Endodermal cell (in vitro differentiated cells): ENCODE measurements at regions not wholly inside any gene's neighbourhood (a gene's known extent, or its start where the extent isn't known, plus 50 kb on each side); places are given as distances from the start of the nearest gene placed in this dataset.

Experiments used
- DNase-seq: peaks from one replicate; pipeline ENCODE4 v3.0.0-alpha.2; 2017
- H3K27ac ChIP-seq: 2 replicates; pipeline ENCODE4 v1.5.1; 2013; ENCODE audit warnings: mild to moderate bottlenecking, low read depth, low read length, moderate library complexity
- H3K27me3 ChIP-seq: 2 replicates; pipeline ENCODE4 v1.6.1; 2013; ENCODE audit warnings: mild to moderate bottlenecking, low read length, moderate library complexity; ENCODE audit not compliant: insufficient read depth, control insufficient read depth, poor library complexity, severe bottlenecking
- H3K36me3 ChIP-seq: 2 replicates; pipeline ENCODE4 v1.7.0; 2013; ENCODE audit warnings: mild to moderate bottlenecking, low read length, moderate library complexity; ENCODE audit not compliant: control insufficient read depth, insufficient read depth
- H3K4me1 ChIP-seq: one replicate; pipeline ENCODE4 v1.7.0; 2013; ENCODE audit warnings: low read length; ENCODE audit not compliant: control insufficient read depth, insufficient read depth
- H3K4me3 ChIP-seq: 2 replicates; pipeline ENCODE4 v1.5.1; 2013; ENCODE audit warnings: mild to moderate bottlenecking, low read length, moderate library complexity
- H3K9ac ChIP-seq: 2 replicates; pipeline ENCODE4 v1.6.1; 2013; ENCODE audit warnings: mild to moderate bottlenecking, low read length, moderate library complexity; ENCODE audit not compliant: poor library complexity, severe bottlenecking; ENCODE audit errors: extremely low read depth
- H3K9me3 ChIP-seq: 2 replicates; pipeline ENCODE4 v1.6.1; 2013; ENCODE audit warnings: mild to moderate bottlenecking, low read length, moderate library complexity; ENCODE audit not compliant: control insufficient read depth
- H3K27ac Mint-ChIP-seq: 2 replicates; pipeline ENCODE4 v1.8.0; 2020; ENCODE audit warnings: mixed read lengths
- H3K27me3 Mint-ChIP-seq: 2 replicates; pipeline ENCODE4 v1.8.0; 2021; ENCODE audit warnings: mild to moderate bottlenecking, mixed read lengths; ENCODE audit not compliant: insufficient read depth
- H3K36me3 Mint-ChIP-seq: 2 replicates; pipeline ENCODE4 v1.8.0; 2020; ENCODE audit warnings: low read depth, mixed read lengths
- H3K4me1 Mint-ChIP-seq: 2 replicates; pipeline ENCODE4 v1.8.0; 2020; ENCODE audit warnings: mixed read lengths
- H3K4me3 Mint-ChIP-seq: 2 replicates; pipeline ENCODE4 v1.8.0; 2020; ENCODE audit warnings: mild to moderate bottlenecking, moderate library complexity, mixed read lengths
- H3K9me3 Mint-ChIP-seq: 2 replicates; pipeline ENCODE4 v1.8.0; 2020; ENCODE audit warnings: mild to moderate bottlenecking, mixed read lengths
- WGBS, 2 experiments: methylation state at CpG; one replicate each; pipeline versions ENCODE4 v1.1.5 to v1.1.7; 2013; ENCODE audit warnings: missing lambda C conversion rate in 2 of 2, mixed read lengths in 1 of 2; ENCODE audit not compliant: insufficient coverage in 1 of 2, insufficient read length in 1 of 2; 5-methylcytosine and 5-hydroxymethylcytosine counted together
- TF ChIP-seq, protein P1 (sequence below): fragments of 200-600 bp; sonication (generic); conservative IDR thresholded peaks from 2 replicates; pipeline ENCODE4 v1.5.0; 2021; ENCODE audit warnings: antibody characterized with exemption, mild to moderate bottlenecking

DNA sequence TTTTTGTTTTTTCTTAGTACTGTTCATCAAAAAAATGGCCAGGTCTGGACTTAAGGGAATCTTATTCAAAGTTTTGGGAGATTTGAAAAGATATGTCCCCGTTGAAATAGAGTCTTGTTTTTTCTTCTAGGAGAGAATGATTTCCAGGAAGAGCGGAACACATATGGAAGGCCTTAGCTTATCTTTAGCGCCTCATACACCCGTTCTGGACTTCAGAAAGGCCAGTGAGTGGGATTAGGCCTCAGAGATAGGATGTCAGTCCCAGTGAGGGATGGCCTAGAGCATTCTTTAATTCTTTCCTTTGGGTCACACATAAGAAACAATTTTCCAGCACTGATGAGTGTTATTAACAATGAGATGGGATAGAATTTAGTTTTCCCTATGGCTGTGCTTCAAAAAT is 54.5 kb upstream of the HAND2 start:
- 86 to 90% methylated on average over 3 to 4 of the region's 4 CpGs for WGBS, 2 experiments
- no peaks in the 10 kb centered on the region for H3K4me1 ChIP-seq
- TF ChIP-seq, protein P1, sequence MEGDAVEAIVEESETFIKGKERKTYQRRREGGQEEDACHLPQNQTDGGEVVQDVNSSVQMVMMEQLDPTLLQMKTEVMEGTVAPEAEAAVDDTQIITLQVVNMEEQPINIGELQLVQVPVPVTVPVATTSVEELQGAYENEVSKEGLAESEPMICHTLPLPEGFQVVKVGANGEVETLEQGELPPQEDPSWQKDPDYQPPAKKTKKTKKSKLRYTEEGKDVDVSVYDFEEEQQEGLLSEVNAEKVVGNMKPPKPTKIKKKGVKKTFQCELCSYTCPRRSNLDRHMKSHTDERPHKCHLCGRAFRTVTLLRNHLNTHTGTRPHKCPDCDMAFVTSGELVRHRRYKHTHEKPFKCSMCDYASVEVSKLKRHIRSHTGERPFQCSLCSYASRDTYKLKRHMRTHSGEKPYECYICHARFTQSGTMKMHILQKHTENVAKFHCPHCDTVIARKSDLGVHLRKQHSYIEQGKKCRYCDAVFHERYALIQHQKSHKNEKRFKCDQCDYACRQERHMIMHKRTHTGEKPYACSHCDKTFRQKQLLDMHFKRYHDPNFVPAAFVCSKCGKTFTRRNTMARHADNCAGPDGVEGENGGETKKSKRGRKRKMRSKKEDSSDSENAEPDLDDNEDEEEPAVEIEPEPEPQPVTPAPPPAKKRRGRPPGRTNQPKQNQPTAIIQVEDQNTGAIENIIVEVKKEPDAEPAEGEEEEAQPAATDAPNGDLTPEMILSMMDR, result no peak
- no peak overlapping the region for H3K9ac ChIP-seq
- no peaks in the 10 kb centered on the region for H3K36me3 ChIP-seq
- Mint-ChIP-seq H3K9me3 (no peaks in the 10 kb centered on the region), H3K27ac (no peak overlapping the region), H3K36me3 (no peaks in the 10 kb centered on the region), H3K4me3 (no peak overlapping the region), H3K4me1 (no peaks in the 10 kb centered on the region), H3K27me3 (peaks cover 7% of the 10 kb centered on the region)
- H3K27ac ChIP-seq, result no peak overlapping the region
- no peaks in the 10 kb centered on the region for H3K27me3 ChIP-seq
- H3K9me3 ChIP-seq, result no peaks in the 10 kb centered on the region
- DNase-seq, result no peak
- no peak overlapping the region for H3K4me3 ChIP-seq
